IMR-90 (cell line): ENCODE measurements at regions not wholly inside any gene's neighbourhood (a gene's known extent, or its start where the extent isn't known, plus 50 kb on each side); places are given as distances from the start of the nearest gene placed in this dataset.

Experiments
- CTCF ChIP-seq: conservative IDR thresholded peaks from 2 replicates; pipeline ENCODE4 v1.5.1; 2012; ENCODE audit warnings: mild to moderate bottlenecking, low read depth, low read length, improper control_type of control experiment
- POLR2A ChIP-seq: IDR thresholded peaks from 2 replicates; pipeline ENCODE4 v1.6.1; 2012; ENCODE audit warnings: mild to moderate bottlenecking, low read depth, low read length

GRCh38 chr2:128601298-128602037 is 282.8 kb upstream of the HS6ST1 start:
- TF ChIP-seq POLR2A: no peak
- TF ChIP-seq CTCF: no peak
